DND-41 (cell line): ENCODE measurements at regions not wholly inside any gene's neighbourhood (a gene's known extent, or its start where the extent isn't known, plus 50 kb on each side); places are given as distances from the start of the nearest gene placed in this dataset.

Experiments used
- EZH2 ChIP-seq: IDR thresholded peaks from 3 replicates; pipeline ENCODE4 v1.6.1; 2012; ENCODE audit warnings: borderline replicate concordance, low read depth, mild to moderate bottlenecking, moderate library complexity, low read length, inconsistent platforms; ENCODE audit not compliant: severe bottlenecking
- TF ChIP-seq, protein P1 (sequence below): IDR thresholded peaks from 2 replicates; pipeline ENCODE4 v1.5.1; 2012; ENCODE audit warnings: borderline replicate concordance, low read length, moderate library complexity, mild to moderate bottlenecking; ENCODE audit not compliant: poor library complexity, severe bottlenecking; ENCODE audit errors: extremely low read depth

GRCh38 chr15:55005679-55006078 lies 191.1 kb downstream of the RSL24D1 start:
- TF ChIP-seq, protein P1, sequence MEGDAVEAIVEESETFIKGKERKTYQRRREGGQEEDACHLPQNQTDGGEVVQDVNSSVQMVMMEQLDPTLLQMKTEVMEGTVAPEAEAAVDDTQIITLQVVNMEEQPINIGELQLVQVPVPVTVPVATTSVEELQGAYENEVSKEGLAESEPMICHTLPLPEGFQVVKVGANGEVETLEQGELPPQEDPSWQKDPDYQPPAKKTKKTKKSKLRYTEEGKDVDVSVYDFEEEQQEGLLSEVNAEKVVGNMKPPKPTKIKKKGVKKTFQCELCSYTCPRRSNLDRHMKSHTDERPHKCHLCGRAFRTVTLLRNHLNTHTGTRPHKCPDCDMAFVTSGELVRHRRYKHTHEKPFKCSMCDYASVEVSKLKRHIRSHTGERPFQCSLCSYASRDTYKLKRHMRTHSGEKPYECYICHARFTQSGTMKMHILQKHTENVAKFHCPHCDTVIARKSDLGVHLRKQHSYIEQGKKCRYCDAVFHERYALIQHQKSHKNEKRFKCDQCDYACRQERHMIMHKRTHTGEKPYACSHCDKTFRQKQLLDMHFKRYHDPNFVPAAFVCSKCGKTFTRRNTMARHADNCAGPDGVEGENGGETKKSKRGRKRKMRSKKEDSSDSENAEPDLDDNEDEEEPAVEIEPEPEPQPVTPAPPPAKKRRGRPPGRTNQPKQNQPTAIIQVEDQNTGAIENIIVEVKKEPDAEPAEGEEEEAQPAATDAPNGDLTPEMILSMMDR = no peak
- TF ChIP-seq EZH2 = no peak
